Natural killer cell (primary cell): ENCODE measurements at regions not wholly inside any gene's neighbourhood (a gene's known extent, or its start where the extent isn't known, plus 50 kb on each side); places are given as distances from the start of the nearest gene placed in this dataset.

Experiments
- ATAC-seq, 3 donors: fragments of 150-1000 bp in 2 of 3; fragments of 200-7000 bp in 1 of 3; cut with Tn5 transposase; 1 replicate in 1 of 3; 2 replicates in 2 of 3; pipeline ENCODE4 v1.10.0; 2021; ENCODE audit warnings: mild to moderate bottlenecking in 2 of 3, moderate library complexity in 2 of 3
- DNase-seq, 2 donors: peaks; one replicate each; pipeline versions ENCODE4 v3.0.0 to v3.0.0-alpha.2; 2013 to 2021; ENCODE audit warnings: mixed read lengths in 1 of 2
- H3K27ac ChIP-seq: one replicate; pipeline ENCODE4 v1.5.1; 2013; ENCODE audit warnings: mild to moderate bottlenecking, low read length
- H3K27me3 ChIP-seq: one replicate; pipeline ENCODE4 v1.6.1; 2013; ENCODE audit warnings: low read length; ENCODE audit not compliant: control insufficient read depth, insufficient read depth
- H3K36me3 ChIP-seq: one replicate; pipeline ENCODE4 v1.6.1; 2013; ENCODE audit warnings: low read length; ENCODE audit not compliant: control insufficient read depth, insufficient read depth
- H3K4me1 ChIP-seq: one replicate; pipeline ENCODE4 v1.6.1; 2013; ENCODE audit warnings: low read length; ENCODE audit not compliant: control insufficient read depth, insufficient read depth
- H3K4me3 ChIP-seq: one replicate; pipeline ENCODE4 v1.5.1; 2013; ENCODE audit warnings: low read length
- H3K9me3 ChIP-seq: one replicate; pipeline ENCODE4 v1.6.1; 2013; ENCODE audit warnings: low read length; ENCODE audit not compliant: control insufficient read depth, insufficient read depth
- H3K27ac Mint-ChIP-seq, 2 donors: one replicate each; pipeline ENCODE4 v1.8.0; 2022; ENCODE audit warnings: mild to moderate bottlenecking in 2 of 2, mixed read lengths in 2 of 2, moderate library complexity in 1 of 2
- H3K27me3 Mint-ChIP-seq, 2 donors: one replicate each; pipeline ENCODE4 v1.8.0; 2022; ENCODE audit warnings: low read depth in 2 of 2, mixed read lengths in 2 of 2
- H3K36me3 Mint-ChIP-seq: one replicate; pipeline ENCODE4 v1.8.0; 2022; ENCODE audit warnings: mixed read lengths
- H3K4me1 Mint-ChIP-seq, 2 donors: one replicate each; pipeline ENCODE4 v1.8.0; 2022; ENCODE audit warnings: mixed read lengths in 2 of 2
- H3K4me3 Mint-ChIP-seq: one replicate; pipeline ENCODE4 v1.8.0; 2022; ENCODE audit warnings: mild to moderate bottlenecking, moderate library complexity, mixed read lengths
- H3K9me3 Mint-ChIP-seq, 2 donors: one replicate each; pipeline ENCODE4 v1.8.0; 2022; ENCODE audit warnings: mixed read lengths in 2 of 2
- CTCF ChIP-seq: fragments of 200-600 bp; IDR thresholded peaks from one replicate; pipeline ENCODE4 v1.8.0; 2022; ENCODE audit warnings: antibody characterized with exemption
- WGBS: methylation state at CpG from one replicate; pipeline ENCODE4 v1.1.7; 2013; ENCODE audit warnings: missing lambda C conversion rate; ENCODE audit not compliant: insufficient coverage; 5-methylcytosine and 5-hydroxymethylcytosine counted together
- intact Hi-C: fragments of 100-400 bp; cut with micrococcal nuclease; formaldehyde crosslinking; loops from one replicate; pipeline ENCODE4 v1.14.2; 2022

- no peak for TF ChIP-seq CTCF
- Histone ChIP-seq H3K4me3 (no peak overlapping the region), H3K9me3 (no peaks in the 10 kb centered on the region), H3K4me1 (no peaks in the 10 kb centered on the region), H3K36me3 (no peaks in the 10 kb centered on the region), H3K27me3 (no peaks in the 10 kb centered on the region), H3K27ac (no peak overlapping the region)
- Mint-ChIP-seq H3K36me3 (no peaks in the 10 kb centered on the region), H3K4me1 (no peaks in the 10 kb centered on the region), H3K4me3 (no peak overlapping the region), H3K9me3 (peaks cover 11% of the 10 kb centered on the region in 2 donors), H3K27ac (no peak overlapping the region), H3K27me3 (no peaks in the 10 kb centered on the region)
- no peak for DNase-seq
- intact Hi-C loops = no loop called here
- ATAC-seq = no peak
Measured at GRCh38 chr21:19713313-19713712, 1284.9 kb upstream of the NCAM2 start.

- intact Hi-C loops = no loop called here
- ATAC-seq = no peak
- H3K4me1 Mint-ChIP-seq = no peaks in the 10 kb centered on the region
- H3K36me3 Mint-ChIP-seq = no peaks in the 10 kb centered on the region
- Histone ChIP-seq H3K4me1 (no peaks in the 10 kb centered on the region), H3K27ac (no peak overlapping the region), H3K4me3 (no peak overlapping the region), H3K9me3 (no peaks in the 10 kb centered on the region), H3K36me3 (no peaks in the 10 kb centered on the region), H3K27me3 (no peaks in the 10 kb centered on the region)
- H3K27me3 Mint-ChIP-seq = no peaks in the 10 kb centered on the region
- no peak overlapping the region for H3K4me3 Mint-ChIP-seq
- TF ChIP-seq CTCF = no peak
- H3K9me3 Mint-ChIP-seq = peaks cover 5 to 6% of the 10 kb centered on the region in 2 donors
- WGBS = 75% methylated on average over 1 of the region's 1 CpG
- H3K27ac Mint-ChIP-seq = no peak overlapping the region
- DNase-seq = no peak
Measured at GRCh38 chr21:19724081-19724480, 1274.1 kb upstream of the NCAM2 start.

- Mint-ChIP-seq H3K4me3 (peak overlapping the region; percentile 21), H3K36me3 (no peaks in the 10 kb centered on the region), H3K27me3 (no peaks in the 10 kb centered on the region), H3K4me1 (peaks cover 9 to 23% of the 10 kb centered on the region in 2 donors), H3K9me3 (peaks cover 5 to 9% of the 10 kb centered on the region in 2 donors), H3K27ac (peak overlapping the region in 1 of 2 donors; percentile 71)
- no peak for TF ChIP-seq CTCF
- Histone ChIP-seq H3K27ac (no peak overlapping the region), H3K36me3 (no peaks in the 10 kb centered on the region), H3K4me3 (no peak overlapping the region), H3K9me3 (no peaks in the 10 kb centered on the region), H3K4me1 (no peaks in the 10 kb centered on the region), H3K27me3 (no peaks in the 10 kb centered on the region)
- no CpG with 5 or more reads among the region's 2 CpGs for WGBS
- ATAC-seq = peak; percentile 53 to 94 (median 78)
- no peak for DNase-seq
- intact Hi-C loops = no loop called here
Measured at GRCh38 chr21:19731251-19731650, 1267.0 kb upstream of the NCAM2 start.

GRCh38 chr21:19759836-19760235 is 1238.4 kb upstream of the NCAM2 start:
- no peak for TF ChIP-seq CTCF
- Histone ChIP-seq H3K36me3 (no peaks in the 10 kb centered on the region), H3K4me1 (no peaks in the 10 kb centered on the region), H3K27me3 (no peaks in the 10 kb centered on the region), H3K9me3 (peaks cover 3% of the 10 kb centered on the region), H3K4me3 (no peak overlapping the region), H3K27ac (no peak overlapping the region)
- Mint-ChIP-seq H3K4me3 (no peak overlapping the region), H3K9me3 (peaks cover 4 to 8% of the 10 kb centered on the region in 2 donors), H3K27ac (no peak overlapping the region), H3K36me3 (no peaks in the 10 kb centered on the region), H3K4me1 (no peaks in the 10 kb centered on the region), H3K27me3 (no peaks in the 10 kb centered on the region)
- DNase-seq (no peak), ATAC-seq (no peak)
- WGBS = 92% methylated on average over 12 of the region's 19 CpGs
- intact Hi-C loops = no loop called here
